Right lung (tissue), 2 donors: ENCODE measurements at regions not wholly inside any gene's neighbourhood (a gene's known extent, or its start where the extent isn't known, plus 50 kb on each side); places are given as distances from the start of the nearest gene placed in this dataset.
"Not testable (repeated sequence)": the region's sequence is repeated elsewhere in the genome, so short reads cannot be mapped to it uniquely, and the experiment has no call there.

Experiments
- DNase-seq, 2 donors: peaks; one replicate each; pipeline ENCODE4 v3.0.0-alpha.2; 2013

GRCh38 chr1:149360351-149360750, 114.5 kb upstream of the NBPF19 start:
- DNase-seq = not testable (repeated sequence)

- not testable (repeated sequence) for DNase-seq
Measured at GRCh38 chr1:149361310-149361709, 113.5 kb upstream of the NBPF19 start.

- not testable (repeated sequence) for DNase-seq
Measured at GRCh38 chr1:149364188-149364981, 110.5 kb upstream of the NBPF19 start.

GRCh38 chr1:149366402-149366801, 108.4 kb upstream of the NBPF19 start:
- DNase-seq = not testable (repeated sequence)

GRCh38 chr1:149367472-149368044, 107.3 kb upstream of the NBPF19 start:
- not testable (repeated sequence) for DNase-seq

GRCh38 chr1:149368337-149368736, 106.5 kb upstream of the NBPF19 start:
- not testable (repeated sequence) for DNase-seq

- DNase-seq = not testable (repeated sequence)
Measured at GRCh38 chr1:149369081-149369480, 105.8 kb upstream of the NBPF19 start.

GRCh38 chr1:149371955-149372354, 102.9 kb upstream of the NBPF19 start:
- DNase-seq = not testable (repeated sequence)

- not testable (repeated sequence) for DNase-seq
Measured at GRCh38 chr1:149378462-149378861, 96.4 kb upstream of the NBPF19 start.

GRCh38 chr1:149390173-149390926, 84.5 kb upstream of the NBPF19 start:
- DNase-seq = peak; percentile 52 to 56

- not testable (repeated sequence) for DNase-seq
Measured at GRCh38 chr1:149390931-149391330, 83.9 kb upstream of the NBPF19 start.

GRCh38 chr1:149395802-149396201, 79.0 kb upstream of the NBPF19 start:
- DNase-seq = not testable (repeated sequence)

GRCh38 chr1:149398527-149398926, 76.3 kb upstream of the NBPF19 start:
- DNase-seq = not testable (repeated sequence)

GRCh38 chr1:149408404-149408803, 66.4 kb upstream of the NBPF19 start:
- DNase-seq = not testable (repeated sequence)

GRCh38 chr1:149415373-149415772, 59.5 kb upstream of the NBPF19 start:
- DNase-seq = not testable (repeated sequence)

- DNase-seq = not testable (repeated sequence)
Measured at GRCh38 chr1:149418782-149419181, 56.1 kb upstream of the NBPF19 start.

GRCh38 chr1:149423122-149423521, 51.7 kb upstream of the NBPF19 start:
- peak in 1 of 2 donors; percentile 7 for DNase-seq
